GM19025 (cell line): ENCODE measurements at regions not wholly inside any gene's neighbourhood (a gene's known extent, or its start where the extent isn't known, plus 50 kb on each side); places are given as distances from the start of the nearest gene placed in this dataset.
"Not testable (repeated sequence)": the region's sequence is repeated elsewhere in the genome, so short reads cannot be mapped to it uniquely, and the experiment has no call there.

ENCODE experiments used
- ATAC-seq: cut with Tn5 transposase; IDR thresholded peaks from one replicate; pipeline ENCODE4 v1.9.1; 2021; ENCODE audit warnings: mild to moderate bottlenecking, low read depth, moderate library complexity; ENCODE audit not compliant: unreplicated experiment

- no peak for ATAC-seq
These were observed 186.1 kb downstream of the KTN1 start for GRCh38 chr14:55766071-55766470.

DNA sequence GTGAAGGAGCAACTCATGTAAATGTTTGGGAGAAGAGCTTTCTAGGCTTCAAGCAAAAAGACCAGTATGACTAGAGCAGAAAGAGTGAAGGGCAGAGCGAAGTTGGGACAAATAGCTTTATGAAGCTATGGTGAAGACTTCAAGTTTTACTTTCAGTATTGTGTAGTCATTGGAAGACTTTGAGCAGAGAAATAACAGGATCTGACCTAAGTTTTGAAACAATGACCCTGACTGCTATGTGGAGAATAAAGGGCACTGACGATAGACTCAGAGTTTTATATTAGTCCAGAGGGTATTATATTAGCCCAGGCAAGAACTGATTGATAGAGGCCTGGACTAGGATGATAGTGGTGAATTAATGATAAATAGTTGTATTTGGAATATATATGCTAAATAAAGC is 187.3 kb downstream of the KTN1 start:
- no peak for ATAC-seq

- ATAC-seq = no peak
These were observed 189.9 kb downstream of the KTN1 start for GRCh38 chr14:55769877-55770276.

DNA sequence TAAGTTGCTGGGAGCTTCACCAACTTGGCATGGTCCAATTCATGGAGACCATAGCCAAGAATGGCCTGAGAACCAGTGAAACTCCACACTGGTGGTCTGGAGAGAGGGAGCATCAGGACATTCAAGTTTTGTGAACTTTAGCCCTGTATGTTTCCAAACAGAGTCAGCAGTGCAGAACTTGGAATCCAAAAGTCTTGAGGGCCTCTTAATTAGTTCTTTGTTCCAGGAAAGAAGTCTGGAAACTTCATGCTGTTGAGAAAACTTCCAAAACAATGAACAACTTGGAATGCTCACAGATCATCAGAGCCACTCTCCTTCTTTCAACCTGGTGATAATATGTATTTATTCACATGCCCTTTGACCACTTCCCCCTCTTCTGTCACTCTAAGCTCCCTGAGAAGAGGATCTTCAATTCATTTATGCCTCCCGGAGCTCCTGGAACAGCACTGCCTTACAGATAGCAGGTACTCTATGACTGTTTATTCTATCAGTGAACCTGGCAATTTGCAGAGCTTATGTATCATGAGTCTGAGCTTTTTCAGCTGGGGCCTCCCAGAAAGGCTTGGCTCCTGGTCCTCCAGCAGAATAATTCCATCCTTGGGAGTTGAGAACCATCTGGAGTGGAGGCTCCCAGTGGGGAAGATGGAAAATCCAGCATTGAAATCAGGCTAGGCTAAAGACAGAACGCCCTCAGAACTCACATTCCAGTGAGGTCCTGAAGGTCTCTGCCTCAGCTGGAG is 191.4 kb downstream of the KTN1 start:
- ATAC-seq = no peak

DNA sequence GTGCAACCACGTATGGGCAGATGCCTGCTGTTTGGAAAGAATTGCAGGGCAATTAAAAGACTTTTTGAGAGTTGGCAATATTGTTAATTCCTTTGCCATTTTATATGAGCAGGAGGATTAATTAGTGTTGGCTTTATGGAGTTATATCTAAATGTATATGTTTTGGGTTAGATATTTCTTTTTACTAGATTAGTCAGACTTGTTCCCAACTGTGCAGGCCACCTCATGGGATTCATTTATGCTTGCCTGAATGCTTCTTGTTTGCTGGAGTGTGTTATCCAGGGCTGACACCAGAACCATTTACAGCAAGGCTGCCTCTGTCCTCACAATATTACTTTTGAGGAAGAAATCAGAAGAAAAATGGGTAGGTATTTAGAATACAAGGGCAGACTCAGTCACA is 192.5 kb downstream of the KTN1 start:
- ATAC-seq = no peak

GRCh38 chr14:55773312-55773711 is 193.3 kb downstream of the KTN1 start:
- no peak for ATAC-seq

DNA sequence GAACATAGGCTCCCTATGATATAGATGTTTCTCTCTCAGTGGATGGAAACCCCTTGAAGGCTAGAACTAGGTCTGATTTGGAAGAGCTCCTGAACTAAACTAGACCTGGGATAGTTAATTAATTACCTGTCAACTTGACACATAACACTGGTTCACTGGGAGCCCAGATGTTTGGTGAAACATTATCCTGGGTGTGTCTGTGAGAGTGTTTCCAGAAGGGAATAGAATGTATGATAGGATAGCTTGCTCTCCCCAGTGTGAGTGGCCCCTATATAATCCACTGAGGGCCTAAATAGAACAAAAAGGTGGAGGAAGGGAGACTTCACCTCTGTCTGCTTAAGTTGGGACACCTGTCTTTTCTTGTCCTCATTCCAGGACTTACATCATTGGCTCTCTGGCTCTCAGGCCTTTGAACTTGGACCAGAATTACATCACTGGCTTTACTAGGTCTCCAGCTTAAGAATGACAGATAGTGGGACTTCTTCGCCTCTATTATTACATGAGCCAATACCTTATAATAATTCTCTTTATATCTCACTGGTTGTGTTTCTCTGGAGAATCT is 194.1 kb downstream of the KTN1 start:
- ATAC-seq = no peak

DNA sequence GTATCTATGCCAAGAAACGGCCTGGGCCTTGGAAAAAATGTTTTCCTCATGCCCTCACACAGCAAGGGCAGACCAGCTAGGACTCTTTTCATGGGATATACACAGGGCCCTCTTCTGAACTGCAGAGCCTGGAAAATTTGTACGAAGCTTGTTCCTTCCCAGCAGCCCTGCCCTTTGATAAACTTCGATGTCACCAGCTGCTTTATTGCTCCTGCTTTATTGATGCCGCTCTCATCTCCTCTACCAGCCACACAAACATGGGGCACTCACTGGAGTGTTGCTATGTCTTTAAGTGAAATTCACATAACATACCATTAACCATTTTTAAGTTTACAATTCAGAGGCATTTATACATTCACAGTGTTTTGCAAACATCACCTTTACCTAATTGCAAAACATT is 197.9 kb downstream of the KTN1 start:
- no peak for ATAC-seq

- ATAC-seq = no peak
These were observed 200.3 kb downstream of the KTN1 start for GRCh38 chr14:55780156-55780946.

GRCh38 chr14:55781046-55781445 is 201.0 kb downstream of the KTN1 start:
- ATAC-seq = no peak

- ATAC-seq = no peak
These were observed 202.2 kb downstream of the KTN1 start for GRCh38 chr14:55782166-55782565.

DNA sequence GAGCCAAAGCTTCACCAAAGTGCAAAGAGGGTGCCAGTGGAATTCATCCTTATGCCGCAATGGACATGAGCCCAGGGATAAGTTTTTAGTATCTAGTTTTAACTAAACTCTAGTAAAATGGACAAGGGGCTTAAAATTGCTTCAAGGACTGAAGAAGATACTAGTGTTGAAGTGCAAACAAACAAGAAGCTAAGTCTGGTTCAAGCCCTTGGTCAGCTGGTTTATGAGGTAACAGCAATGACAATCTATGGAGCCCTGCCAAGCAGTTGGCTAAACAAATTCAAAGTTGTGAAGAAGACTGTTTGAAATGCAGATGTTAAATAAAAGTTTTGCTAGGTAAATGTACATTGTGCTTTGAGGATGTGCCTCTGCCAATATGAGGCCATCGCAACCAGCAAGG is 209.4 kb downstream of the KTN1 start:
- no peak for ATAC-seq

DNA sequence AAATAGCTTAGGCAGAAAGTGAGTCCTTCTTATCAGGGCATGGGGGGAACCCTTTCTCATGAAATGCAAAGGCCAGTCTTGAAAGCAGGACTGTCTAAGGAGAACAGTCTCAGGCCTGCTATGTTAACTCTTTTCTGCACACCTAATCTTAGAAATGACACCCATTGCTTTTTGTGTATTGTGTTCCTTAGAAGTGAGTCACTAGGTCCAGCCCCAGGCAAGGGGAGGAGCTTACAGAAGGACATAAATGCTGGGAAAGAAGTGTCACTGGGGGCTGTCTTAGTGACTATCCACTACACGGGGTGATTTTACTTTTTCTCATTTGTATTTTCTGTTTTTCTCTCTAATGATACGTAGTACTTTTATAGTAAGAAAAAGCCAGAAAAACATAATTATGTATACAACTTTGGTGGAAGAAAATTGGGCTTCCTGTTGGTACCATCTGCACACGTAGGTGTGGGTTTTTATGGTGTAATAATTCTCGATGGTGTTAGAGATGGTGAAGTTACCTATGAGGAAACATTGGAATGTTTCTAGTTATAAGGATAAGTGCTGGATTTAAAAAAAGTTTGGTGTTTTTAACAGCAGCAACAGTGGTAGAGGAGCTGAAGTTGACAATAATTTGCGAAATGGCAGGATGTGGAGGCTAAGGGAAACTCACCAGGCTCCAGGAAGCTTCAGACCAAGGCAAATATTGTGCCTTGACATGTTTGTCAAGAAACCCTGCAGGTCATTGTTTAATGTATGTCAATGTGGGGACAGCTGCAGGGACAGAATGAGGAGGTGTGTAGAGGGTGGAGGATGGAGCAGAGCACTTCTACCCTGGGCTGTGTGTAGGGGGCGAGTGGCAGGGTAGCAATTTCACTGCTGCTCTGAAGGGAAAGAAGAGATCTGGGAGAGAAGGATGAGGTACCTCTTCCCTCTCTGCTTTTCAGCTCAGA is 214.9 kb downstream of the KTN1 start:
- ATAC-seq = no peak

GRCh38 chr14:55796513-55796912 is 216.5 kb downstream of the KTN1 start:
- not testable (repeated sequence) for ATAC-seq

GRCh38 chr14:55798406-55798805 is 218.4 kb downstream of the KTN1 start:
- ATAC-seq = no peak

GRCh38 chr14:55799508-55800095 is 219.6 kb downstream of the KTN1 start:
- ATAC-seq = no peak

- ATAC-seq = no peak
These were observed 220.3 kb downstream of the KTN1 start for GRCh38 chr14:55800156-55800785.

- no peak for ATAC-seq
These were observed 221.1 kb downstream of the KTN1 start for GRCh38 chr14:55801121-55801520.

DNA sequence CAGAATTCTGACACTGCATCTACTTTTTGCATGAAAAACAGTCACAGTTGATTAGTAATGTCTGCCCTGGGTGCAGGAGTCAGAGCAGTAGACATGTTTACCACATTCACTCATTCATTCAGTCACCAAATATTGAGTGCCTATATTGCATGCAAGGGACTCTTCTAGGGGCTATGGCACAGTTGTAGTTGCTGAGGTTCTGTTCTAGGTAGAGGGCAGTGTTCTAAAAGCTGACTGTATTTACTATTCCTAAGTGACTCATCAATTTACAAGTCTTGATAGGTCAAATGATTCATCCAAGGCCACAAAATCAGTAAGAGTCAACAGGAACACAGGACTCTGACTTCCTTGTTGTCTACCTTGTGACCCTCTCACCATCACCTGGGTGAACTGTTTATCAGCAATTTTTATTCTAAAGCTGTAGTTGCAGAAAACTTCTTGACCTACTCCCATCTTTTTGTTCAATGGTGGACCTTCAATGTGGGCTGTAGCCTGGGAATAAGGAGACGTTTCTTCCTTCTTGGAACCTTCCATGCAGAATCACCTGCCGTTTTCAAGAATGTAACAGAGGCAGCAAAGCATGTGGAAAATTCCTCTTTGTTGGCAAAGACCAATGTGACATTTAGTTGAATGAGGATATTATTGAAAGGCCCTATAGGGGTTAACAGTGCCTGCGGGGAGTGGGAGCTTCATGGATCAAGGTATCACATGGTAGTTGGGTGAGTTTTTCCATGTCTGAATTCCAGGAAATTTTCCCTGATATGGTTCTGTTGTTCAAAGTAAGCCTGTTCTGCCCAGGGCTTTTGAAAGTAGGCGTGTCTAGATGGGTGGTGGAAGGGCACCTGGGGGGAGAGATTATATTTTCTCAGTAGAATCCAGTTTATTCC is 223.2 kb downstream of the KTN1 start:
- ATAC-seq = no peak
